A549 (cell line): ENCODE measurements at regions not wholly inside any gene's neighbourhood (a gene's known extent, or its start where the extent isn't known, plus 50 kb on each side); places are given as distances from the start of the nearest gene placed in this dataset.

Experiments used
- ATAC-seq, 2 experiments: fragments of 200-7000 bp in 1 of 2; fragments of >200 bp in 1 of 2; cut with Nextera tagmentation in 1 of 2; cut with Tn5 transposase in 1 of 2; 3 replicates each; pipeline versions ENCODE4 v1.8.0 to v1.9.1; 2018 to 2020; ENCODE audit warnings: mild to moderate bottlenecking in 1 of 2, moderate library complexity in 1 of 2
- CTCF ChIA-PET: fragments of 300-600 bp; sonication (Branson Sonifier 250); formaldehyde crosslinking; extraction: SDS; loops from one replicate; lab custom pipeline; 2021; ENCODE audit warnings: antibody characterized with exemption, inconsistent platforms; lab: Yijun Ruan, JAX
- POLR2A ChIA-PET: fragments of 350-600 bp; formaldehyde crosslinking; extraction: SDS; loops from one replicate; lab custom pipeline; 2021; ENCODE audit warnings: antibody characterized with exemption, inconsistent platforms; lab: Yijun Ruan, JAX
- DNase-seq, 2 experiments: peaks; one replicate each; pipeline versions ENCODE4 v3.0.0 to v3.0.0-alpha.2; 2011 to 2016; ENCODE audit warnings: low read depth in 1 of 2, low spot score in 1 of 2
- FAIRE-seq: peaks from 2 replicates; lab custom pipeline; 2011; peaks lifted over from hg19 to GRCh38; lab: Jason Lieb, UNC
- H3K27ac ChIP-seq, 2 experiments: fragments of >200 bp; sonication (Bioruptor Twin); formaldehyde crosslinking; 3 replicates each; pipeline ENCODE4 v1.5.1; 2016 to 2017
- H3K4me1 ChIP-seq: fragments of >200 bp; sonication (Bioruptor Twin); formaldehyde crosslinking; 3 replicates; pipeline ENCODE4 v1.6.1; 2016
- H3K4me2 ChIP-seq: fragments of >200 bp; sonication (Bioruptor Twin); formaldehyde crosslinking; 3 replicates; pipeline ENCODE4 v1.6.1; 2016
- H3K4me3 ChIP-seq: fragments of >200 bp; sonication (Bioruptor Twin); formaldehyde crosslinking; 3 replicates; pipeline ENCODE4 v1.5.1; 2016
- H3K9me3 ChIP-seq: fragments of >200 bp; sonication (Bioruptor Twin); formaldehyde crosslinking; 3 replicates; pipeline ENCODE4 v1.6.1; 2016
- BHLHE40 ChIP-seq: IDR thresholded peaks from 2 replicates; pipeline ENCODE4 v1.6.1; 2012; ENCODE audit warnings: low read depth, low read length, inconsistent platforms
- CBX2 ChIP-seq: fragments of 200-600 bp; sonication (generic); IDR thresholded peaks from 2 replicates; pipeline ENCODE4 v1.6.1; 2016; ENCODE audit warnings: low read depth, mild to moderate bottlenecking, borderline replicate concordance
- CHD4 ChIP-seq: fragments of 200-600 bp; sonication (generic); IDR thresholded peaks from 2 replicates; pipeline ENCODE4 v1.6.1; 2016; ENCODE audit warnings: antibody characterized with exemption, mild to moderate bottlenecking, borderline replicate concordance
- CTCF ChIP-seq: fragments of >200 bp; sonication (Bioruptor Twin); formaldehyde crosslinking; IDR thresholded peaks from 3 replicates; pipeline ENCODE4 v1.5.1; 2016
- EHMT2 ChIP-seq: fragments of 200-600 bp; sonication (generic); IDR thresholded peaks from 2 replicates; pipeline ENCODE4 v1.6.1; 2016; ENCODE audit warnings: antibody characterized with exemption, low read depth, mild to moderate bottlenecking, moderate library complexity
- ELK1 ChIP-seq: fragments of 150-350 bp; IDR thresholded peaks from 2 replicates; pipeline ENCODE4 v1.6.1; 2014; ENCODE audit warnings: low read depth, mild to moderate bottlenecking, low read length
- FOSL2 ChIP-seq, 2 experiments: fragments of 450-650 bp in 1 of 2; fragments of >200 bp in 1 of 2; sonication (Bioruptor Twin) in 1 of 2; formaldehyde crosslinking; IDR thresholded peaks; 2 replicates each; pipeline versions ENCODE4 v1.5.0 to v1.6.1; 2016 to 2020; ENCODE audit warnings: mild to moderate bottlenecking in 1 of 2, moderate library complexity in 1 of 2
- FOXS1 ChIP-seq: fragments of 250-450 bp; sonication (Bioruptor Pico); IDR thresholded peaks from 2 replicates; pipeline ENCODE4 v1.5.0; 2020; ENCODE audit warnings: mild to moderate bottlenecking, moderate library complexity
- HDAC2 ChIP-seq: fragments of 200-600 bp; sonication (generic); IDR thresholded peaks from 2 replicates; pipeline ENCODE4 v1.6.1; 2016
- HES2 ChIP-seq: fragments of >200 bp; sonication (Bioruptor Twin); formaldehyde crosslinking; IDR thresholded peaks from 2 replicates; pipeline ENCODE4 v1.6.1; 2016
- HEYL ChIP-seq: fragments of 250-450 bp; sonication (Bioruptor Pico); IDR thresholded peaks from 2 replicates; pipeline ENCODE4 v1.8.0; 2021; ENCODE audit warnings: mild to moderate bottlenecking, moderate library complexity
- JUN ChIP-seq, 2 experiments: fragments of >200 bp; sonication (Bioruptor Twin); formaldehyde crosslinking; IDR thresholded peaks; 2 replicates in 1 of 2; 3 replicates in 1 of 2; pipeline ENCODE4 v1.6.1; 2016 to 2017
- JUNB ChIP-seq: fragments of >200 bp; sonication (Bioruptor Twin); formaldehyde crosslinking; IDR thresholded peaks from 2 replicates; pipeline ENCODE4 v1.6.1; 2016
- MAX ChIP-seq: IDR thresholded peaks from 2 replicates; pipeline ENCODE4 v1.6.1; 2012
- MAZ ChIP-seq: fragments of 150-350 bp; IDR thresholded peaks from 2 replicates; pipeline ENCODE4 v1.6.1; 2014; ENCODE audit warnings: antibody characterized with exemption, low read depth, low read length, borderline replicate concordance
- NPAS2 ChIP-seq: fragments of 250-450 bp; sonication (Bioruptor Pico); IDR thresholded peaks from 2 replicates; pipeline ENCODE4 v1.8.0; 2022; ENCODE audit warnings: mild to moderate bottlenecking, moderate library complexity, borderline replicate concordance
- PHF8 ChIP-seq: fragments of 200-600 bp; sonication (generic); IDR thresholded peaks from 2 replicates; pipeline ENCODE4 v1.6.1; 2016; ENCODE audit warnings: low read depth, mild to moderate bottlenecking, antibody characterized with exemption, moderate library complexity, borderline replicate concordance
- POLR2A ChIP-seq: IDR thresholded peaks from 2 replicates; pipeline ENCODE4 v1.6.1; 2012; ENCODE audit warnings: mild to moderate bottlenecking, low read length
- POLR2AphosphoS2 ChIP-seq: conservative IDR thresholded peaks from 2 replicates; pipeline ENCODE4 v1.6.1; 2012; ENCODE audit warnings: low read length, improper control_type of control experiment, inconsistent platforms
- RAD21 ChIP-seq, 2 experiments: fragments of >200 bp in 1 of 2; sonication (Bioruptor Twin) in 1 of 2; formaldehyde crosslinking in 1 of 2; IDR thresholded peaks in 1 of 2; conservative IDR thresholded peaks in 1 of 2; 2 replicates in 1 of 2; 3 replicates in 1 of 2; pipeline ENCODE4 v1.6.1; 2012 to 2018; ENCODE audit warnings: inconsistent platforms in 1 of 2
- RARB ChIP-seq: fragments of 250-450 bp; sonication (Bioruptor Pico); IDR thresholded peaks from 2 replicates; pipeline ENCODE4 v1.8.0; 2021; ENCODE audit warnings: mild to moderate bottlenecking, moderate library complexity
- RFX5 ChIP-seq: fragments of 450-650 bp; IDR thresholded peaks from 2 replicates; pipeline ENCODE4 v1.7.1; 2014; ENCODE audit warnings: antibody characterized with exemption, mild to moderate bottlenecking, moderate library complexity
- RNF2 ChIP-seq: fragments of 200-600 bp; sonication (generic); IDR thresholded peaks from 2 replicates; pipeline ENCODE4 v1.6.1; 2016; ENCODE audit warnings: low read depth, mild to moderate bottlenecking, antibody characterized with exemption, moderate library complexity, borderline replicate concordance
- TFCP2L1 ChIP-seq: fragments of 250-450 bp; sonication (Bioruptor Pico); IDR thresholded peaks from 2 replicates; pipeline ENCODE4 v1.5.0; 2021; ENCODE audit warnings: mild to moderate bottlenecking
- TP53 ChIP-seq: fragments of 250-450 bp; sonication (Bioruptor Pico); IDR thresholded peaks from 2 replicates; pipeline ENCODE4 v1.5.0; 2021; ENCODE audit warnings: mild to moderate bottlenecking, moderate library complexity
- ZSCAN20 ChIP-seq: fragments of 250-450 bp; sonication (Bioruptor Pico); IDR thresholded peaks from 2 replicates; pipeline ENCODE4 v1.8.0; 2022; ENCODE audit warnings: mild to moderate bottlenecking, moderate library complexity
- WGBS: methylation state at CpG from one replicate; pipeline ENCODE4 v1.1.6; 2017; ENCODE audit errors: missing lambda C conversion rate; 5-methylcytosine and 5-hydroxymethylcytosine counted together
- TF ChIP-seq, protein P1 (sequence below): fragments of >200 bp; sonication (Bioruptor Twin); formaldehyde crosslinking; IDR thresholded peaks from 3 replicates; pipeline ENCODE4 v1.6.1; 2016
- TF ChIP-seq, protein P2 (sequence below): fragments of 200-600 bp; sonication (generic); IDR thresholded peaks from 2 replicates; pipeline ENCODE4 v1.6.1; 2016; ENCODE audit warnings: antibody characterized with exemption, mild to moderate bottlenecking, moderate library complexity

DNA sequence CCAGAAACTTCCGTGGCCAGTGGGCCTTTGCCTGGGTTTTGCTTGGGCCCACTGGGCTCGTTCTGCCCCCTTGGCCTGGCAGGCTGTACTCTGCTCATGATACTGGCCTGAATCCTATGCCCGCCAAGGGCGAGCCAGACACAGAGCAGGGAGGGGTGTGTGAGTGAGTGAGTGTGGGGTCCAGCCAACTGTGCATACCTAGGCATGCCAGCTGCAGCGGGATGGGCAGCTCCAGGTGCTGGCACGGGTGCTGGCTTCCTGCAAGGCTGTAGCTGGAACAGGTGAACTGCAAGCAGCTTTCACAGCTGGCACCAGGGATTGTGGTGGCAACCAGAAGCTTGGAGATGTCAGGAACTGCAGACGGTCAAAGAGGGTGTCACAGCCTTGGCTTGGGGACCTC is 1276.4 kb downstream of the SLC16A7 start:
- no peak for DNase-seq
- POLR2A ChIA-PET: no interaction called here

DNA sequence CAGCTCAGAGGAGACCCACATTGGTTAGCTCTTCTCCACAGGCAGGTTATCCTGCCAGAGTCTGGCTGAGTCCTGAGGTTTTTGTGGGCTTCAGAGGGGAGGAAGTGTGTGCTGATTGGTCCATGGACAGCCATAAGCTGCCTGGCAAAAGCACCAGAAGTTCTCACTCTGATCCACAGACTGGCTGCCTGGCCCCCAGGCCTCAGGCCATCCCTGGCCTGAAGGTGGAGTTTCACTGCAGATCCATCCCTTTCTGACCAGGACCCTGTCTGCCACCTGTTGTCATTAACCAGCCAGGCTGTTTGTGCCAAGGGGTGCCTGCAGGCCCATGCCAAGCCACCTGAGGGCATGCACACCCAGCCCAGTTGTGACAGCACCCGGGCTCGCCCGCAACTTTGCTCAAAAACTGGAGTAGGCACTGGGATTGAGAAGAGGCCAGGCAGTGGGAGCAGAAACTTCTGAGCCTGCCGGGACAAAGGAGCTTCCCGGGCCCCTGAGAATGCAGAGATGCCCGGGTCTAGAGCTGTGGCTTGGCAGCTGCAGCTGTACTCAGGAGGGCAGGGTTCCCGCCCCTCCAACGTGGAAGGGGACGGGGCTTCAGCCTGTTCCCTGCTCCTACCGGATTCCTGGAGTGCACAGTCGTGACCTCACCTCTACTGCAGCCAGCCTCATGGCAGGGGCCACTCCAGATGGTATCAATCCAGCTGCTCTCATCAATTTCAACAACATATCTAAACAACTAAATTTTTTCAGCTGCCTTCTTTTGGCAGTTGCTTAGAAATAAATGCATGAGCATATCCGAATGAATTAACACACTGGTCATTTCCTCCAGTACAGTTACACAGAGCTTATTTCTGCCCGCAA is 1277.3 kb downstream of the SLC16A7 start:
- Histone ChIP-seq H3K4me2 (no peak overlapping the region), H3K4me3 (no peak overlapping the region), H3K4me1 (no peaks in the 10 kb centered on the region), H3K27ac (no peak overlapping the region), H3K9me3 (0 out of 3 replicates have a peak, but pooled peaks cover 5% of the 10 kb centered on the region)
- ATAC-seq (no peak), FAIRE-seq (no peak), DNase-seq (no peak)
- WGBS: 43% methylated on average over 13 of the region's 13 CpGs
- CTCF ChIA-PET: no interaction called here
- POLR2A ChIA-PET: no interaction called here
- TF ChIP-seq FOXS1 (CRISPR knock-in tag): no peak
- no peak for TF ChIP-seq RFX5
- TF ChIP-seq POLR2A: no peak
- no peak for TF ChIP-seq PHF8
- TF ChIP-seq CTCF: no peak
- TF ChIP-seq HEYL (CRISPR knock-in tag): no peak
- no peak for TF ChIP-seq POLR2AphosphoS2
- TF ChIP-seq RARB: no peak
- TF ChIP-seq ZSCAN20: no peak
- TF ChIP-seq CHD4: no peak
- TF ChIP-seq RNF2: no peak
- TF ChIP-seq JUN (IDR thresholded peaks at IDR 0.05): no peak
- no peak for TF ChIP-seq FOSL2 (IDR thresholded peaks at IDR 0.05)
- no peak for TF ChIP-seq FOSL2 (CRISPR knock-in tag; IDR thresholded peaks at IDR 0.05)
- TF ChIP-seq JUNB: no peak

More for the DNA sequence above, 1276.4 kb downstream of the SLC16A7 start:
- no peaks in the 10 kb centered on the region for H3K4me1 ChIP-seq
- CTCF ChIA-PET: no interaction called here
- no peak for FAIRE-seq
- no peak overlapping the region for H3K4me3 ChIP-seq
- H3K4me2 ChIP-seq: no peak overlapping the region
- TF ChIP-seq NPAS2: no peak
- no peak for TF ChIP-seq BHLHE40
- no peak for TF ChIP-seq HDAC2
- TF ChIP-seq ELK1: no peak
- no peak for TF ChIP-seq MAZ
- TF ChIP-seq, protein P1, sequence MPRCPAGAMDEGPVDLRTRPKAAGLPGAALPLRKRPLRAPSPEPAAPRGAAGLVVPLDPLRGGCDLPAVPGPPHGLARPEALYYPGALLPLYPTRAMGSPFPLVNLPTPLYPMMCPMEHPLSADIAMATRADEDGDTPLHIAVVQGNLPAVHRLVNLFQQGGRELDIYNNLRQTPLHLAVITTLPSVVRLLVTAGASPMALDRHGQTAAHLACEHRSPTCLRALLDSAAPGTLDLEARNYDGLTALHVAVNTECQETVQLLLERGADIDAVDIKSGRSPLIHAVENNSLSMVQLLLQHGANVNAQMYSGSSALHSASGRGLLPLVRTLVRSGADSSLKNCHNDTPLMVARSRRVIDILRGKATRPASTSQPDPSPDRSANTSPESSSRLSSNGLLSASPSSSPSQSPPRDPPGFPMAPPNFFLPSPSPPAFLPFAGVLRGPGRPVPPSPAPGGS: no peak
- TF ChIP-seq TP53: no peak
- TF ChIP-seq FOXS1 (CRISPR knock-in tag): no peak
- no peak for TF ChIP-seq RAD21 (conservative IDR thresholded peaks at IDR 0.05 in 1 of 2, IDR thresholded peaks at IDR 0.05 in 1 of 2)
- TF ChIP-seq, protein P2, sequence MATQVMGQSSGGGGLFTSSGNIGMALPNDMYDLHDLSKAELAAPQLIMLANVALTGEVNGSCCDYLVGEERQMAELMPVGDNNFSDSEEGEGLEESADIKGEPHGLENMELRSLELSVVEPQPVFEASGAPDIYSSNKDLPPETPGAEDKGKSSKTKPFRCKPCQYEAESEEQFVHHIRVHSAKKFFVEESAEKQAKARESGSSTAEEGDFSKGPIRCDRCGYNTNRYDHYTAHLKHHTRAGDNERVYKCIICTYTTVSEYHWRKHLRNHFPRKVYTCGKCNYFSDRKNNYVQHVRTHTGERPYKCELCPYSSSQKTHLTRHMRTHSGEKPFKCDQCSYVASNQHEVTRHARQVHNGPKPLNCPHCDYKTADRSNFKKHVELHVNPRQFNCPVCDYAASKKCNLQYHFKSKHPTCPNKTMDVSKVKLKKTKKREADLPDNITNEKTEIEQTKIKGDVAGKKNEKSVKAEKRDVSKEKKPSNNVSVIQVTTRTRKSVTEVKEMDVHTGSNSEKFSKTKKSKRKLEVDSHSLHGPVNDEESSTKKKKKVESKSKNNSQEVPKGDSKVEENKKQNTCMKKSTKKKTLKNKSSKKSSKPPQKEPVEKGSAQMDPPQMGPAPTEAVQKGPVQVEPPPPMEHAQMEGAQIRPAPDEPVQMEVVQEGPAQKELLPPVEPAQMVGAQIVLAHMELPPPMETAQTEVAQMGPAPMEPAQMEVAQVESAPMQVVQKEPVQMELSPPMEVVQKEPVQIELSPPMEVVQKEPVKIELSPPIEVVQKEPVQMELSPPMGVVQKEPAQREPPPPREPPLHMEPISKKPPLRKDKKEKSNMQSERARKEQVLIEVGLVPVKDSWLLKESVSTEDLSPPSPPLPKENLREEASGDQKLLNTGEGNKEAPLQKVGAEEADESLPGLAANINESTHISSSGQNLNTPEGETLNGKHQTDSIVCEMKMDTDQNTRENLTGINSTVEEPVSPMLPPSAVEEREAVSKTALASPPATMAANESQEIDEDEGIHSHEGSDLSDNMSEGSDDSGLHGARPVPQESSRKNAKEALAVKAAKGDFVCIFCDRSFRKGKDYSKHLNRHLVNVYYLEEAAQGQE: no peak
- TF ChIP-seq TFCP2L1: no peak
- no peak for TF ChIP-seq MAX
- no peak for TF ChIP-seq HES2
- TF ChIP-seq CBX2: no peak
- TF ChIP-seq POLR2A: no peak
- no peak for TF ChIP-seq JUNB
- no peak for TF ChIP-seq EHMT2
- H3K9me3 ChIP-seq: 0 out of 3 replicates have a peak, but pooled peaks cover 1% of the 10 kb centered on the region
- H3K27ac ChIP-seq: no peak overlapping the region
- no peak for ATAC-seq
- 20% methylated on average over 7 of the region's 7 CpGs for WGBS
